NCI-H128 (cell line): ENCODE measurements at regions not wholly inside any gene's neighbourhood (a gene's known extent, or its start where the extent isn't known, plus 50 kb on each side); places are given as distances from the start of the nearest gene placed in this dataset.

ENCODE experiments used
- DNase-seq: peaks from one replicate; lab custom pipeline; 2025; ENCODE audit not compliant: unreplicated experiment; lab: John Stamatoyannopoulos, UW

GRCh38 chr13:72457151-72457550, 270.3 kb downstream of the MZT1 start:
- DNase-seq: no peak

GRCh38 chr13:72456486-72456885, 270.9 kb downstream of the MZT1 start:
- no peak for DNase-seq

GRCh38 chr13:72453161-72453560, 274.3 kb downstream of the MZT1 start:
- no peak for DNase-seq

- DNase-seq: no peak
Observed at GRCh38 chr13:72448082-72448481, 279.3 kb downstream of the MZT1 start.

GRCh38 chr13:72444999-72445398, 282.4 kb downstream of the MZT1 start:
- DNase-seq: no peak

- DNase-seq: no peak
Observed at GRCh38 chr13:72437458-72437857, 290.0 kb downstream of the MZT1 start.

- no peak for DNase-seq
Observed at GRCh38 chr13:72435251-72435650, 292.2 kb downstream of the MZT1 start.

- no peak for DNase-seq
Observed at GRCh38 chr13:72431981-72432682, 295.3 kb downstream of the MZT1 start.

- no peak for DNase-seq
Observed at GRCh38 chr13:72430923-72431322, 296.5 kb downstream of the MZT1 start.

GRCh38 chr13:72427757-72428528, 299.5 kb downstream of the MZT1 start:
- DNase-seq: no peak

GRCh38 chr13:72424059-72424458, 303.4 kb downstream of the MZT1 start:
- DNase-seq: no peak

- no peak for DNase-seq
Observed at GRCh38 chr13:72415817-72416216, 311.6 kb downstream of the MZT1 start.

GRCh38 chr13:72412481-72412880, 314.9 kb downstream of the MZT1 start:
- no peak for DNase-seq

- DNase-seq: no peak
Observed at GRCh38 chr13:72405441-72405840, 322.0 kb downstream of the MZT1 start.

- DNase-seq: no peak
Observed at GRCh38 chr13:72403396-72404010, 323.9 kb downstream of the MZT1 start.

GRCh38 chr13:72400856-72401255, 326.6 kb downstream of the MZT1 start:
- no peak for DNase-seq

GRCh38 chr13:72399351-72399750, 328.1 kb downstream of the MZT1 start:
- no peak for DNase-seq

GRCh38 chr13:72397265-72397664, 330.2 kb downstream of the MZT1 start:
- no peak for DNase-seq

GRCh38 chr13:72390909-72391308, 336.5 kb downstream of the MZT1 start:
- no peak for DNase-seq

- no peak for DNase-seq
Observed at GRCh38 chr13:72386138-72386684, 341.2 kb downstream of the MZT1 start.

- DNase-seq: no peak
Observed at GRCh38 chr13:72384879-72385278, 342.6 kb downstream of the MZT1 start.
